ENCODE measurements at regions not wholly inside any gene's neighbourhood (a gene's known extent, or its start where the extent isn't known, plus 50 kb on each side); places are given as distances from the start of the nearest gene placed in this dataset.

- DNase-seq = no peak
Observed at GRCh38 chr3:30069056-30069455, 537.3 kb upstream of the TGFBR2 start.

- no peak for DNase-seq
Observed at GRCh38 chr3:30073040-30073439, 533.4 kb upstream of the TGFBR2 start.

GRCh38 chr3:30073622-30074021 lies 532.8 kb upstream of the TGFBR2 start:
- no peak for DNase-seq

GRCh38 chr3:30075514-30075913 lies 530.9 kb upstream of the TGFBR2 start:
- DNase-seq = no peak

- DNase-seq = no peak
Observed at GRCh38 chr3:30076899-30077298, 529.5 kb upstream of the TGFBR2 start.

GRCh38 chr3:30077746-30078145 lies 528.7 kb upstream of the TGFBR2 start:
- DNase-seq = no peak

GRCh38 chr3:30078736-30079135 lies 527.7 kb upstream of the TGFBR2 start:
- DNase-seq = no peak

- DNase-seq = no peak
Observed at GRCh38 chr3:30081904-30082303, 524.5 kb upstream of the TGFBR2 start.

- DNase-seq = no peak
Observed at GRCh38 chr3:30082652-30083051, 523.7 kb upstream of the TGFBR2 start.

GRCh38 chr3:30083315-30083714 lies 523.1 kb upstream of the TGFBR2 start:
- DNase-seq = no peak

GRCh38 chr3:30084316-30084715 lies 522.1 kb upstream of the TGFBR2 start:
- no peak for DNase-seq

- DNase-seq = no peak
Observed at GRCh38 chr3:30084971-30085403, 521.4 kb upstream of the TGFBR2 start.

- DNase-seq = no peak
Observed at GRCh38 chr3:30085486-30085885, 520.9 kb upstream of the TGFBR2 start.

- DNase-seq = no peak
Observed at GRCh38 chr3:30091686-30092085, 514.7 kb upstream of the TGFBR2 start.

GRCh38 chr3:30097022-30097650 lies 509.3 kb upstream of the TGFBR2 start:
- DNase-seq = no peak

GRCh38 chr3:30098243-30098642 lies 508.2 kb upstream of the TGFBR2 start:
- DNase-seq = no peak

- no peak for DNase-seq
Observed at GRCh38 chr3:30098653-30099455, 507.5 kb upstream of the TGFBR2 start.

- DNase-seq = no peak
Observed at GRCh38 chr3:30102356-30102755, 504.0 kb upstream of the TGFBR2 start.

GRCh38 chr3:30103186-30103585 lies 503.2 kb upstream of the TGFBR2 start:
- DNase-seq = no peak

- DNase-seq = no peak
Observed at GRCh38 chr3:30107531-30107930, 498.9 kb upstream of the TGFBR2 start.

GRCh38 chr3:30112411-30112810 lies 494.0 kb upstream of the TGFBR2 start:
- DNase-seq = no peak

GRCh38 chr3:30112902-30113484 lies 493.4 kb upstream of the TGFBR2 start:
- DNase-seq = no peak

GRCh38 chr3:30113906-30114305 lies 492.5 kb upstream of the TGFBR2 start:
- no peak for DNase-seq

- no peak for DNase-seq
Observed at GRCh38 chr3:30114918-30115317, 491.5 kb upstream of the TGFBR2 start.
